GM18502 (cell line): ENCODE measurements at regions not wholly inside any gene's neighbourhood (a gene's known extent, or its start where the extent isn't known, plus 50 kb on each side); places are given as distances from the start of the nearest gene placed in this dataset.

Experiments used
- ATAC-seq: cut with Tn5 transposase; IDR thresholded peaks from one replicate; pipeline ENCODE4 v1.9.1; 2021; ENCODE audit warnings: mild to moderate bottlenecking; ENCODE audit not compliant: unreplicated experiment, poor library complexity

GRCh38 chr16:8376858-8377257 is 213.5 kb downstream of the TMEM114 start:
- ATAC-seq, result no peak

DNA sequence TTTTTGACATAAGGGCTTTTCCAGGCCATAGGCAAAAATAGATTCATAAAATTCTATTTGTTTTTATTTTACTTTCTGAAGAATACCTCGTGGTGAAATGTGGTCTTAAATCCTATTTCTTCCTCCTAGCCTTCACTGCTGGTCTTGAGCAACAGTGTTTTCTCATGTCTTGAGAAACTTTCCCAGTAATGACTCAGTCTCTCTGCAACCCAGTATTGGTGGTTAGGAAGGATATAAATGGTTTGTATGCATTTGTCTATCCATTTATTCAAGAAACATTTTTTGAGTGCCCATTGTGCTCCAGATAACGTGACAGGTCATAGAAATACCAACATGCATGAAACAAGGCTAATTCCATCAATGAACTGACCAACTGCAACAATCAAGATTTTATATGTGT is 213.9 kb downstream of the TMEM114 start:
- no peak for ATAC-seq

GRCh38 chr16:8375232-8375587 is 215.1 kb downstream of the TMEM114 start:
- ATAC-seq, result no peak

GRCh38 chr16:8374586-8375231 is 215.6 kb downstream of the TMEM114 start:
- ATAC-seq, result no peak

DNA sequence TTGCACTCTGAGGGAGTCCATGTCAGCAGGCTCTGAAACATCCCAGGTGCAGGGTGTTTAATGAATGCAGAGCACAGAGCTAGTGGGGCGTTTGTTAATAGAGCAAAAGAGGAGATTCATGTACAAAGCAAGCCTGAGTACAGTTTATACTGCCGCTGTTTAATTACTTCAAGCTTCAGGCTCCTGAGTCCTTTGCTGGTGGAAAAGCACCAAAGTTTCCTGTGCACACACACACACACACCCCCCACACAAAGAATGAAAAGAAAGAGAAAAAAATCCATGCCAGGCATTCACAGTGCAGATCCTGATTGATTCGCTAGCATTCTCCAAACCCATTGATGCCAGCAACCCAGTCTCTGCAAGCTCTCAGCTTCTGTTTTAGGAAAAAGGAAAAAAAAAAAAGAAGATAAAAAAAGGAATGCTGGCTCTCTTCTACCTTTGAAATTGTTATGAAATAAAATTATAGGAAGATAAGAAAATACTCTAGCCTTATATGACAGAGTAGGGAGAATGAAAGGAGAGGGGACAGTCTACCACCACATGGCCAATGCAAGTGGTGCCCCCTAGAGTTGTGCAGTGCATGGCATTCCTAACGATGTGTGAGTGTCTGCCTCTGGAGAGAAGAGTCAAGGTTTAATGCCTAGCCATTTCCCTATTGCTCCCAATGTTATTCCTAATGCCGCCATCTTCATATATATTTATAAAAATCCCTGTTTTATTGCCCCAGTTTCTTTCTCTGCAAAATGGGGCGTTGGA is 216.5 kb downstream of the TMEM114 start:
- no peak for ATAC-seq

GRCh38 chr16:8372141-8372540 is 218.2 kb downstream of the TMEM114 start:
- ATAC-seq, result no peak

GRCh38 chr16:8370374-8371270 is 219.7 kb downstream of the TMEM114 start:
- no peak for ATAC-seq

DNA sequence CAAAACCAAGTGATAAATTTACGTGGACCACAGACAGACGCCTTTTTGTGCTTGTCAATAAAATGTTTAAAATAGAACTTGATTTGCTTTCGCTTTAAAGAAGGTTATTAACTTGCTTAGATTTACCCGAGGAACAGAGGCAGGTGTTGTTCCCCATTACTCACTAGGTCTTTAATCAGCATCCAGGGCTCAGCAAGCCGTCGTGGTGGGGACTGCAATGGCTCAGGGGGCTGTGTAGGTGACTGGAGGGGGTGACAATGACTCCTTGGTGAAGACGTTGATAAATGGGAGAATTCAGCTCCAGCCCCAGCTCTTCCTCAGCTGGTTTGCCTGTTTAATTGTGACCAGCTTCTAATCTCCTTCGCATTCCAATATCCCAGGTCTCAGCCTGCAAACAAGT is 231.4 kb downstream of the TMEM114 start:
- no peak for ATAC-seq

DNA sequence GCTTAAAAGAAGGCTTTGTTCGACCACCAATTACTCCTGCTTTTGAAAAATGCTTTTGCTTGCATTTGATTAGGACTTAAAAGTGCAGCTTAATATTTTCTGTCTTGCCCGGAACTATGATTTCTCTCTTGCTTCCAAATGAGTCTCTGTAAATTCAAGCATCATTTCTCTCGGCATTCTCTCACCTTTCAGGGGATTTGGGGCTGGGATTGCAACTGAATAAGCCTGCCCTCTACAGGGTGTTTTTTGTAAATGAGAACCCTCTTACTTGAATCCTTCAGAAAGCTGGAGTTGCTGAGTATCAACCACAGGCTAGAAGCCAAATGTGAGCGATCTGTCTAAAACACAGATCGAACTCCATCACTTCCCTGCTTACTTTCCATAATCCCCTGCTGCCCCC is 234.6 kb downstream of the TMEM114 start:
- no peak for ATAC-seq

DNA sequence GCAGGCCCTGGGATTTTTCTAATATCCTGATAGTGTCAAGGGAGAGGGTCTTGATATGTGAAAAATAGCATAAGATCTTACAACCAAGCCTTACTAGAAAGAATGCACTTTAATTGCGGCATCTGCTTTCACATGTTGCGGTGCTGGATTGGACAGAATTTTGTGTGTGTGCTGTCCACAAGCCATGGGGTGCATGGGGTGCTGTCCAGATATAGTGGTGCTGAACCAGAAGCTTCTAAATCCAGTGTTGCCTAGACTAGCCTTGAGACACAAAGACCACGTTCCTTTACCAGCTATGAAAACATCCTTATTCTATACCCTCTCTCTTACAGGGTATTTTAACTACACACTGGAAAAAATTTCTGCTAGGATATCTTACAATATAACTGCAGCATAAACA is 244.0 kb downstream of the TMEM114 start:
- no peak for ATAC-seq

GRCh38 chr16:8342276-8342675 is 248.0 kb downstream of the TMEM114 start:
- no peak for ATAC-seq

- ATAC-seq, result no peak
These were observed 259.6 kb downstream of the TMEM114 start for GRCh38 chr16:8330761-8331160.

GRCh38 chr16:8326232-8326631 is 264.1 kb downstream of the TMEM114 start:
- ATAC-seq, result no peak

DNA sequence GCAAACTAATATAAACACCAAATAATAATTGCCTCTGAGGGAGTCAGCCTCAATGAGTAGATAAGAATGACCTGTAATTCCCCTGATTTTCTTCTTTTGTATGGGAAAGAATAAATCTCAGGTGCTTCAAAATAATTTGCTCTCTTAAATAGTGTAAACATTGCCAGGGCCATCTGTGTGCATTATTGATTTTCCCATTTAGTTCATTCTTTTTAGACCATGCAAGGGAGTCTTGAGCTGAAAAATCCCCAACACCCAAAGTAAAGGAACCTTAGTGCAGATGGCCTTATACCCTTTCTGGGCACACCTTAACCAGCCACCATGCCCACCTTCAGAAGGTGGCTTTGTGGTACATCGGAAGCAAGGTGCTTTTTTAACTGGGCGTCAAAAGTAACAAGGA is 267.2 kb downstream of the TMEM114 start:
- no peak for ATAC-seq

GRCh38 chr16:8320131-8320530 is 270.2 kb downstream of the TMEM114 start:
- ATAC-seq, result no peak

- ATAC-seq, result no peak
These were observed 279.5 kb downstream of the TMEM114 start for GRCh38 chr16:8310816-8311215.

DNA sequence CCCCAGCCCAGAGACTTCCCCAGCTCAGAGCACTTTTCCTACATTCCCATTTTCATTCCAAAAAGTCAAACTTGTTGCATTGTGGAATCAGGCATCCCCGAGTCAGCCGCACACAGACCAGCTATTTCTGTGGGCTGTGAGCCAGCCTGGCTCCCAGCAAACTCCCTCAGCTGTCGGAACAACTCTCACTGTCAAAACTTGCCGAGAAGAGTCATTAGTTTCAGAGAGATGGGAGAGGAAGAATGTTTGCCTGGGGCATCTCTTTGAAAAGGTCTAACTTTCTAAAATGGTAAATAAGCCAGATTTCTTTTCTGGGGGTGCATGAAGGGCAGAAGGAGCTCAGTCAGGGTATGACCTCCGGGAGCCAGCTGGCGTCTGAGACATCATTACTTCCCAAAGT is 280.0 kb downstream of the TMEM114 start:
- no peak for ATAC-seq

- no peak for ATAC-seq
These were observed 285.1 kb downstream of the TMEM114 start for GRCh38 chr16:8305201-8305600.

- ATAC-seq, result no peak
These were observed 290.7 kb downstream of the TMEM114 start for GRCh38 chr16:8299635-8300034.

DNA sequence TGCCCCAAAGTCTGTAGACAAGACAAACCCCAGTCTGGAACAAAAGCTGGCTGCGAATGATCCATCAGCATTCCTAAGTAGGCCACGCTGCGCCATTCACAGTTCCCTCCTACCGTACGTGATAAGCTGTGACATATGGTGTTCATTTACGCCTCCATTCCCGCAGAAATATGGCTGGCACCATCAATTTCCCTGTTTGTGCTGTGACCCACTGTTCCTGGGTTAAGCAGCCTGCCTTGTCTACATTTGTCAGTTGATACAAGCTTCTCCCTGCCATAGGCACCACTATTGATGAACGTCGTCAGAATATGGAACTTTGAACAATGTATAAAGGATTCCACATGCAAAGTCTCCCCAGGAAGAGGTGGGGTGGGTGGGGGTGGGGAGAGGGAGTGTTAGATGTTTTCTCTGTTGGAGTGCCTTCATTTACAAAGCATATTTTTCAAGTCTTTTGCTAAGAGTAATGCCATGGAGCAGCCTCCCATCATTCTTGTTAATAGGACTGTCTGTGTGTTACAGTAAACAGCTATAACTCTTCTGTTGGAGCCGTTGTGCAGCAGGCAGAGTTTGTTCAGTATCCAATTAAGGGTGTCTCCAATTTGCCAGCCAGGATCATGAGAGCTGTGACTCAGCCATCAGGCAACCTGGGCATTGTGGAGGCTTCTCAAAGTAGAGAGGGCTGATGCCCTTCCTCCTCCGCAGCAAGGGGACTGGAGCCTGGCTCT is 294.6 kb downstream of the TMEM114 start:
- no peak for ATAC-seq

DNA sequence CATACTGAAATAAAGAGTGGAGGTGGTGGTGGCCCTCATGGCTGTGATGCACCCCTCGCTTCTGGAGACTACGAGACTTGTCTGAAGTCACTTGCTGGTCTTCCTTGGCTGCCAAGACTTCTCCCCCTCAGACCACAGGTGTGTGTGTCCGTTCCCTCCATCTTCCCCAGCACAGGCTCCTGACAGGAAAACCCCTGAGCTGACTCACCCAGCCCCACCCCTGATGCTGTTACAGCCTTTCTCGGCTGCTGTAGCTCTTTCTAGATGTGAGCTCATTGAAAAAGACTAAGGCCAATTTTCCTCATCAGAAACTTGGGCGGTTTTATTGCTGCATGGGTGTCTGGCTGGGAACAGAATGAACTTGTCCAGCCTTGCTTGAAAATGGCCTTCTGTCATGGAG is 296.9 kb downstream of the TMEM114 start:
- ATAC-seq, result no peak
